Activated naive CD4-positive, alpha-beta T cell treated with anti-CD3 and anti-CD28 coated beads, Interleukin-2, amount 10 ng/mL, durations not matched to agents 7 days and 5 days (primary cell): ENCODE measurements at regions not wholly inside any gene's neighbourhood (a gene's known extent, or its start where the extent isn't known, plus 50 kb on each side); places are given as distances from the start of the nearest gene placed in this dataset.
"Not testable (repeated sequence)": the region's sequence is repeated elsewhere in the genome, so short reads cannot be mapped to it uniquely, and the experiment has no call there.

Experiments used
- CTCF ChIA-PET: fragments of 350-600 bp; sonication (Branson Sonifier 250); formaldehyde crosslinking; loops from one replicate; lab custom pipeline; 2021; ENCODE audit warnings: antibody characterized with exemption; lab: Charles Lee
- DNase-seq: peaks from one replicate; pipeline ENCODE4 v3.0.0-alpha.2; 2020
- H3K27ac Mint-ChIP-seq: one replicate; pipeline ENCODE4 v1.8.0; 2021; ENCODE audit warnings: mild to moderate bottlenecking, moderate library complexity, mixed read lengths
- H3K27me3 Mint-ChIP-seq: one replicate; pipeline ENCODE4 v1.8.0; 2021; ENCODE audit warnings: mild to moderate bottlenecking, mixed read lengths
- H3K36me3 Mint-ChIP-seq: one replicate; pipeline ENCODE4 v1.8.0; 2021; ENCODE audit warnings: mixed read lengths
- H3K4me1 Mint-ChIP-seq: one replicate; pipeline ENCODE4 v1.8.0; 2021; ENCODE audit warnings: mixed read lengths
- H3K4me3 Mint-ChIP-seq: one replicate; pipeline ENCODE4 v1.8.0; 2021; ENCODE audit warnings: mild to moderate bottlenecking, moderate library complexity, mixed read lengths
- H3K9me3 Mint-ChIP-seq: one replicate; pipeline ENCODE4 v1.8.0; 2021; ENCODE audit warnings: mixed read lengths

- H3K4me3 Mint-ChIP-seq: no peak overlapping the region
- CTCF ChIA-PET: no interaction called here
- no peak for DNase-seq
- no peaks in the 10 kb centered on the region for H3K9me3 Mint-ChIP-seq
- no peaks in the 10 kb centered on the region for H3K27me3 Mint-ChIP-seq
- no peak overlapping the region for H3K27ac Mint-ChIP-seq
- no peaks in the 10 kb centered on the region for H3K4me1 Mint-ChIP-seq
- no peaks in the 10 kb centered on the region for H3K36me3 Mint-ChIP-seq
Observed at GRCh38 chr3:109985943-109986555, 648.7 kb upstream of the DPPA4 start.

- H3K27me3 Mint-ChIP-seq: no peaks in the 10 kb centered on the region
Observed at GRCh38 chr3:109994853-109995252, 657.5 kb upstream of the DPPA4 start.

DNA sequence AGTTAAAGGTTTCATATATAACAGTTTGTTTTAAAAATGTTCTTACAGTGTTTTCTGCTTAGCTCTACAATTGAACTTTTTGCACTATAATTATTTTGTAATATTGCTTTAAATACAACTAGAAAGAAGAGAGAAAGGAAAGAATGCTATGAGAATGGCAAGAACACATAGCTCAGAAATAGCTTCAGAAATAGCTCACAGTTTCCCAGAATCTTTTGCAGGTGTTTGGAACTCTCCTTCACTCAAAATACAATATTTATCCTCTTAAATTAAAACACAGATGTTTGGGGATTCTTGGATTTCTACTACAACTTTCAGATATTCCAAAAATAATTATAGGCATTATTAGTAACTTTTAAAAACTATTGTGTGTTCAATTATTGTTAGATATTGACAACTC lies 658.0 kb upstream of the DPPA4 start:
- Mint-ChIP-seq H3K27ac (no peak overlapping the region), H3K9me3 (peaks cover 1% of the 10 kb centered on the region), H3K4me1 (no peaks in the 10 kb centered on the region), H3K4me3 (no peak overlapping the region), H3K27me3 (no peaks in the 10 kb centered on the region), H3K36me3 (no peaks in the 10 kb centered on the region)
- CTCF ChIA-PET: no interaction called here
- no peak for DNase-seq

More at GRCh38 chr3:109994853-109995252, 657.5 kb upstream of the DPPA4 start:
- H3K4me1 Mint-ChIP-seq: no peaks in the 10 kb centered on the region
- CTCF ChIA-PET: no interaction called here
- no peaks in the 10 kb centered on the region for H3K36me3 Mint-ChIP-seq
- no peaks in the 10 kb centered on the region for H3K9me3 Mint-ChIP-seq
- H3K27ac Mint-ChIP-seq: no peak overlapping the region
- H3K4me3 Mint-ChIP-seq: no peak overlapping the region
- no peak for DNase-seq

- CTCF ChIA-PET, H3K27me3 Mint-ChIP-seq, DNase-seq, H3K9me3 Mint-ChIP-seq, H3K4me1 Mint-ChIP-seq, H3K36me3 Mint-ChIP-seq, H3K27ac Mint-ChIP-seq, H3K4me3 Mint-ChIP-seq: not testable (repeated sequence)
Observed at GRCh38 chr3:110001905-110002304, 664.6 kb upstream of the DPPA4 start.

GRCh38 chr3:110006913-110007312 lies 669.6 kb upstream of the DPPA4 start:
- H3K4me1 Mint-ChIP-seq: no peaks in the 10 kb centered on the region
- no peaks in the 10 kb centered on the region for H3K9me3 Mint-ChIP-seq
- no peak overlapping the region for H3K27ac Mint-ChIP-seq
- no peak overlapping the region for H3K4me3 Mint-ChIP-seq
- H3K36me3 Mint-ChIP-seq: no peaks in the 10 kb centered on the region
- no peaks in the 10 kb centered on the region for H3K27me3 Mint-ChIP-seq
- CTCF ChIA-PET: no interaction called here
- no peak for DNase-seq

DNA sequence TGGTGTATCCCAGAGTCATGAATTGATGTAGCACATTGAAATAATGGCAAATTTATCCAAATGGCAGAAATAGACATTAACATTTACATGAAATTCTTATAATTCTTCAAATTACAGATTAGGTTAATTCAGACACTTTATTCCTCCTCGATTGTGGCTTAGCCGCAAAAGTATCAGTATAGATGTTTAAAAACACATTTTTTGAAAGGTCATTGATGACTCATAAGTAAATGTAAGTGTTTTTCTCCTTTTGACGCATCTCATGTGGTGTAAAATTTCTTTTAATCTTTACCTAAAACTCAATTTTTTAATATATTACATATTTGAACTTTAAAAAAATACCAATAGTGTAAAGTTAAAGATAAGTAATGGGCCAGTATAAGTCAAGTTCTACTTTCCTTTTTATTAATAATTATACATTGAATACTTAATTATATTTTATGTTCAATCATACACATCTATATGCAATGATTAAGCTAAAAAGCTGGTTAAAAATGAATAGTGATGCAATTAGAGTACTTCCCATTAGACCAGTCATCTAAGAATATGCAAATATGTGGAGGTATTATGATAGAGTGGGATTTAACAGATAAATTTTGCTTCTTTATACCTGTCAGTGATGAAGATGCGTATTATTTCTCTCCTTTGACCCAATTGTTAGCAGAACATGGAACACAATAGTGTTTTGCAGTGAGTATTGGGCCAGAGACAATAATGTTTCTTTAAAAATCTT lies 678.1 kb upstream of the DPPA4 start:
- H3K27me3 Mint-ChIP-seq: no peaks in the 10 kb centered on the region

DNA sequence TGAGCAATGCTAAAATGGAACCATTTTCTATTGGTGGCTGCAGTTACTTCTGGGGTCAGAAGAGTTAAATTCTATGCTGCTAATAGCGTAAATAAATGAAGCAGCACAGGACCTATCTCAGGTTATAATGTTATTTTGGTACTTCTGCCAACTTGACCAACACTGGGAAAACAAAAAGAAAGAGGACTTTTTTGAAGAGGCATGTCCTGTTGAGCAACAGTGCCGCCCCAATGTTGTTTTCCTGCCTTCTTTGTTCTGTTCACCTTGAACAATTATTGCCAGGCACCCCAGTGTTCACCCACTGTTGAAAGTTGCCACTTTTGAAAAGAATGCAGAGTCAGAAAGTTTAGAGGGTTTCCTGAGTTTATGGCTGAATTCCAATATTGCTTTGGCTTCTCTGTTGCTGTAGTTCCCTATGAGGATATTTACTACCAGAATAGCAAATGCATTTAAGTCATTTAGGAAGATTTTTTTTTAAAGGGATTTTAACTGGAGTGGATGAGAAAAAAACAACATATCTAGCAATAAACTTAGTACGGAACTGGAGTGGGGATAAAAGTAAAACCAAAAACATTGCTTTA lies 679.0 kb upstream of the DPPA4 start:
- no peak overlapping the region for H3K4me3 Mint-ChIP-seq
- no peak overlapping the region for H3K27ac Mint-ChIP-seq
- H3K27me3 Mint-ChIP-seq: no peaks in the 10 kb centered on the region
- H3K36me3 Mint-ChIP-seq: no peaks in the 10 kb centered on the region
- peaks cover 1% of the 10 kb centered on the region for H3K9me3 Mint-ChIP-seq
- H3K4me1 Mint-ChIP-seq: no peaks in the 10 kb centered on the region
- no peak for DNase-seq
- CTCF ChIA-PET: no interaction called here

More for the DNA sequence above, 678.1 kb upstream of the DPPA4 start:
- CTCF ChIA-PET: no interaction called here
- Mint-ChIP-seq H3K27ac (no peak overlapping the region), H3K4me1 (no peaks in the 10 kb centered on the region), H3K4me3 (no peak overlapping the region), H3K36me3 (no peaks in the 10 kb centered on the region), H3K9me3 (peaks cover 1% of the 10 kb centered on the region)
- no peak for DNase-seq

DNA sequence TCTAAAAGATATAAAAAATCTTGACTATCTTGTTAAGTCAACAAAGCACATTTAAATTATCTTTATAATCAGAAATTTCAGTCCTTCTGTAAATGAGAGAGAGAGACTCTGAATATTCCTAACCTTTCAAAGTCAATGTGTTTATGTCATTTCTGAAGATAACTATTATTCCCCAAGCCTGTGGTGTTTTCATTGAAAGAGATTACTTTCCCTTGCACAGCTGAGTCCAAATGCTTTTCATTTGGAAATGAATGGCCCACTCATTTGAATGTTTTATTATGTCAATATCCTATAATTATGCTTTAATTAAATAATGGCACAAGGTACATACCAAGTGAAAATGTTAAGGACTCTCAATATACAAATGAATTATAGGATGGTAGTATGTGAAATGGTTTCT lies 680.0 kb upstream of the DPPA4 start:
- no peak overlapping the region for H3K27ac Mint-ChIP-seq
- peaks cover 1% of the 10 kb centered on the region for H3K9me3 Mint-ChIP-seq
- no peak overlapping the region for H3K4me3 Mint-ChIP-seq
- H3K36me3 Mint-ChIP-seq: no peaks in the 10 kb centered on the region
- H3K27me3 Mint-ChIP-seq: no peaks in the 10 kb centered on the region
- H3K4me1 Mint-ChIP-seq: no peaks in the 10 kb centered on the region
- no peak for DNase-seq
- CTCF ChIA-PET: no interaction called here

DNA sequence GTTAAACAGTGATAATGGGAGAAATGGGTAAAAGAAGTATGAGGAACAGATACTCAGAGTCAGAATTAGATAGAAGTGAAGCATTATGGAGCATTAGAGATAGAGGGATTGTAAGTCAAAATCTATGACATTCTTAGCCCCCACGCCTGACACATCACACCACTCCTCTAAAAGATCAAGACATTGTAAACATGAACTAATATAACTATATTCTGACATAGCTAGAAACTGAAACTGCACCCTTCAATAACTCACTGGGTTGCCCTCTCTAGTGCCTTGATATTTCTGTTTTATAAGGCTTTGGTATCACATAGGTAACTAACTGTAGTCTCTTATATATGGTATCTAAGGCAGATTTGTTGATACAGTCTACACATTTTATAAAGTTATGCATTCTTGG lies 684.3 kb upstream of the DPPA4 start:
- Mint-ChIP-seq H3K27me3 (no peaks in the 10 kb centered on the region), H3K4me1 (no peaks in the 10 kb centered on the region), H3K27ac (no peak overlapping the region), H3K4me3 (no peak overlapping the region), H3K36me3 (no peaks in the 10 kb centered on the region), H3K9me3 (no peaks in the 10 kb centered on the region)
- no peak for DNase-seq
- CTCF ChIA-PET: no interaction called here

DNA sequence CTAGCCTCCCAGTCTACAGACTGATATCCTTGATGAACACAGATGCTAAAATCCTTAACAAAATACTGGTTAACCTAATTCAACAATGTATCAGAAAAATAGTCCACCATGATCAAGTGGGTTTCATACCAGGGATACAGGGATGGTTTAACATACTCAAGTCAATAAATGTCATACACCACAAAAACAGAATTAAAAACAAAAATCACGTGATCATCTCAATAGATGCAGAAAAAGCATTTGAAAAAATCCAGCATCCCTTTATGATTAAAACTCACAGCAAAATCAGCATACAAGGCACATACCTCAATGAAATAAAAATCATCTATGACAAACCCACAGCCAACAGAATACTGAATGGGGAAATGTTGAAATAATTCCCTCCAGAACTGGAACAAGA lies 685.7 kb upstream of the DPPA4 start:
- CTCF ChIA-PET, H3K4me3 Mint-ChIP-seq, H3K36me3 Mint-ChIP-seq, H3K4me1 Mint-ChIP-seq, H3K9me3 Mint-ChIP-seq, H3K27me3 Mint-ChIP-seq, DNase-seq, H3K27ac Mint-ChIP-seq: not testable (repeated sequence)

- no peak for DNase-seq
- no peaks in the 10 kb centered on the region for H3K36me3 Mint-ChIP-seq
- no peak overlapping the region for H3K27ac Mint-ChIP-seq
- H3K4me3 Mint-ChIP-seq: no peak overlapping the region
- H3K9me3 Mint-ChIP-seq: no peaks in the 10 kb centered on the region
- H3K27me3 Mint-ChIP-seq: no peaks in the 10 kb centered on the region
- H3K4me1 Mint-ChIP-seq: no peaks in the 10 kb centered on the region
- CTCF ChIA-PET: no interaction called here
Observed at GRCh38 chr3:110026421-110026820, 689.1 kb upstream of the DPPA4 start.

DNA sequence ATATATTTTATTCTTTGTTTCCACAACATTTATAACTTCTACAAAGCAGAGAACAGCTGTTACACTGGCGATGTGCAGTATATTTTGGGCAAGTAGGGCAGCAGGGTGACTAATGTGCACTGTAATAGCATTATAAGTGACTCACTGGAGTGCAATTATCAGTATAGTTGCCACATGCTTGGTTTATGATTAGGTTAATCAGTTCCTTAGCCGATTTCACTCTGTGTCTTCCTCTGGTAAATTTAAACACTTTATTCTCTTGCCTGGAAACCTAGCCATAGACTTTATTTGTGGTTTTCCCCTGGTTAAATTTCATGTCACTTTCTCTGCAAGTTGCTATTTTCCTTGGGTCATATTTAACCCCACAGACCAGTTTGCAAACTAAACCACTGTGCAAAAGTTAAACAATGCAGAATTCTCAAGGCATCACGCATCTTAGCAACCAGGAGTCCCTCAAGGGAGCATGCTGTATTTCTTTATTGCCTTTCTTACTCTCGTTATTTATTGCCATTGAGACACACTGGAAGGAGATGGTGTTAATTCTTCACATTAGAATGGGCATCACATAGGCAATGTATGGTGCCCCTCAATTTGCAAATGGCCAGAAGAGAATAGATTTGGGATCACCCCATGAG lies 690.2 kb upstream of the DPPA4 start:
- H3K27ac Mint-ChIP-seq: no peak overlapping the region
- H3K36me3 Mint-ChIP-seq: no peaks in the 10 kb centered on the region
- no peaks in the 10 kb centered on the region for H3K27me3 Mint-ChIP-seq
- CTCF ChIA-PET: no interaction called here
- no peak for DNase-seq
- H3K4me1 Mint-ChIP-seq: no peaks in the 10 kb centered on the region
- no peaks in the 10 kb centered on the region for H3K9me3 Mint-ChIP-seq
- H3K4me3 Mint-ChIP-seq: no peak overlapping the region

DNA sequence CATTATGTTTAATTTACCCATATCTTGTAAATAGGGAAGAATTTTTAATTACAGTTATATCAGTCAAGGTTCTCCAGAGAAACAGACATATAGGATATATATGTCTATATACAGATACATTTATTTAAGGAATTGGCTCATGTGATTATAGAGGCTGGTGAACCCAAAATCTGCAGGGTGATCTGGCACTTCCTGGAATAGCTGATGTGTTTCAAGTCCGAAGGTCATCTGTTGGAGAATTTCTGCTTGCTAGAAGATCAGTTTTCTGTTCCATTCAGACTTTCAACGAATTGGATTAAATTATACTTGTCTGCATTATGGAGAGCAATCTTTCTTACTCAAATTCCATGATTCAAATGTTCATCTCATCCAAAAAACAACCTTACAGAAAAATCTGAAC lies 694.6 kb upstream of the DPPA4 start:
- DNase-seq: no peak
- H3K36me3 Mint-ChIP-seq: no peaks in the 10 kb centered on the region
- no peaks in the 10 kb centered on the region for H3K27me3 Mint-ChIP-seq
- H3K4me3 Mint-ChIP-seq: no peak overlapping the region
- no peaks in the 10 kb centered on the region for H3K9me3 Mint-ChIP-seq
- no peaks in the 10 kb centered on the region for H3K4me1 Mint-ChIP-seq
- CTCF ChIA-PET: no interaction called here
- H3K27ac Mint-ChIP-seq: no peak overlapping the region

DNA sequence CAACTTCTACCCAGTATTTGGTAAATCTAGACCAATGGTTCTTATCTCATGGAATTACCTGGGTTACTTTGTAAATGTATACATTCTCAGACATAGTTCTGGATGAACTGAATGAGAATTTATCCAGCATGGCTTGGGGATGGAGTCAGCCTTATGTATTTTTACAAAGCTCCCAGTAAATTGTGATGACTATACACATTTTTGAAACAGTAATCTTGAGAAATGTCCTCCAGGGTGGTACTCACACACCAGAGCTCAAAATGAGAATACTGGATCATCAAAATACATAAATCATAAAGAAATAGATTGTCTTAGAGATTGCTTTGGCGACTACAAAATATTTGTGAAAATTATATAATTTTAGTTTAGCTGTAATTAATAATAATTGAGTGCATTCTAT lies 722.1 kb upstream of the DPPA4 start:
- Mint-ChIP-seq H3K9me3 (no peaks in the 10 kb centered on the region), H3K4me3 (no peak overlapping the region), H3K36me3 (no peaks in the 10 kb centered on the region), H3K4me1 (no peaks in the 10 kb centered on the region), H3K27ac (no peak overlapping the region), H3K27me3 (no peaks in the 10 kb centered on the region)
- DNase-seq: no peak
- CTCF ChIA-PET: no interaction called here

- no peak for DNase-seq
- CTCF ChIA-PET: no interaction called here
- Mint-ChIP-seq H3K27me3 (no peaks in the 10 kb centered on the region), H3K4me3 (no peak overlapping the region), H3K36me3 (no peaks in the 10 kb centered on the region), H3K9me3 (no peaks in the 10 kb centered on the region), H3K27ac (no peak overlapping the region), H3K4me1 (no peaks in the 10 kb centered on the region)
Observed at GRCh38 chr3:110062716-110063115, 725.4 kb upstream of the DPPA4 start.
